Neural crest cell (in vitro differentiated cells): ENCODE measurements at regions not wholly inside any gene's neighbourhood (a gene's known extent, or its start where the extent isn't known, plus 50 kb on each side); places are given as distances from the start of the nearest gene placed in this dataset.
"Not testable (repeated sequence)": the region's sequence is repeated elsewhere in the genome, so short reads cannot be mapped to it uniquely, and the experiment has no call there.

Experiments
- DNase-seq: peaks from one replicate; pipeline ENCODE4 v3.0.0; 2021; ENCODE audit warnings: low read depth, mixed read lengths, low spot score
- H3K27ac Mint-ChIP-seq: one replicate; pipeline ENCODE4 v1.8.0; 2021; ENCODE audit warnings: mild to moderate bottlenecking, mixed read lengths; ENCODE audit not compliant: unreplicated experiment
- H3K27me3 Mint-ChIP-seq: 2 replicates; pipeline ENCODE4 v1.8.0; 2021; ENCODE audit warnings: low read depth, mild to moderate bottlenecking, mixed read lengths
- H3K36me3 Mint-ChIP-seq: 2 replicates; pipeline ENCODE4 v1.8.0; 2021; ENCODE audit warnings: low read depth, mild to moderate bottlenecking, mixed read lengths
- H3K4me1 Mint-ChIP-seq: 2 replicates; pipeline ENCODE4 v1.8.0; 2021; ENCODE audit warnings: mixed read lengths
- H3K4me3 Mint-ChIP-seq: one replicate; pipeline ENCODE4 v1.8.0; 2021; ENCODE audit warnings: mild to moderate bottlenecking, mixed read lengths
- H3K9me3 Mint-ChIP-seq: 2 replicates; pipeline ENCODE4 v1.8.0; 2021; ENCODE audit warnings: mixed read lengths
- TF ChIP-seq, protein P1 (sequence below): fragments of 200-600 bp; sonication (generic); conservative IDR thresholded peaks from 2 replicates; pipeline ENCODE4 v1.5.0; 2021; ENCODE audit warnings: antibody characterized with exemption, mild to moderate bottlenecking

DNA sequence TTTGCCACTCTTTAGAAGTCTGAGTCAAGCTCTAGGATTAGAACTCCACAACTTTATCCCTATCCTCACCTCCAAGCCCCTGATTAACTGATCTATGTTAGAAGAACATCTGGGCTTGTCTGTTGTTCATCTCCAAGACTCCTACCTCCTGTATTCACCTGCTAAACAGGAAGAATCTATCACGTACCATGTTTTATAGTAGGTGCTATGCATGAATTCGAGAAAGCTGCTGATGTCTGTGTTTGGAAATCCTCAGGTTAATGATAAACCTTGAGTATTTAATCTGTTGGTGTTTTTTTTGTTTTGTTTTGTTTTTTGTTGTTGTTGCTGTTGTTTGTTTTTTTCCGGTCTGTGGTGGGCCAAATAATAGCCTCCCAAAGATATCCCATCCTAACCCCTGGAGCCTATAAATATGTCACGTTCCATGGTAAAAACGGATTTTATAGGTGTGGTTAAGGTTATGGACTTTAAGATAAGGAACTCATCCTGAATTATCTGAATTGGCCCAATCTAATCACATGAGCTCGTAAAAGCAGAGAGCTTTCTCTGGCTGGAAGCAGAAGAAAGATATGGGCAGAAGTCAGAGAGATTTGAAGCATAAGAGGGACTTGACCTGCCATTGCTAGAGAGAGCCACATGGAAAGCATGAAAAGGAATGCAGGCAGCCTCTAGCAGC is 101.2 kb upstream of the DUSP21 start:
- H3K27me3 Mint-ChIP-seq, result no peaks in the 10 kb centered on the region
- H3K4me3 Mint-ChIP-seq, result no peak overlapping the region
- TF ChIP-seq, protein P1, sequence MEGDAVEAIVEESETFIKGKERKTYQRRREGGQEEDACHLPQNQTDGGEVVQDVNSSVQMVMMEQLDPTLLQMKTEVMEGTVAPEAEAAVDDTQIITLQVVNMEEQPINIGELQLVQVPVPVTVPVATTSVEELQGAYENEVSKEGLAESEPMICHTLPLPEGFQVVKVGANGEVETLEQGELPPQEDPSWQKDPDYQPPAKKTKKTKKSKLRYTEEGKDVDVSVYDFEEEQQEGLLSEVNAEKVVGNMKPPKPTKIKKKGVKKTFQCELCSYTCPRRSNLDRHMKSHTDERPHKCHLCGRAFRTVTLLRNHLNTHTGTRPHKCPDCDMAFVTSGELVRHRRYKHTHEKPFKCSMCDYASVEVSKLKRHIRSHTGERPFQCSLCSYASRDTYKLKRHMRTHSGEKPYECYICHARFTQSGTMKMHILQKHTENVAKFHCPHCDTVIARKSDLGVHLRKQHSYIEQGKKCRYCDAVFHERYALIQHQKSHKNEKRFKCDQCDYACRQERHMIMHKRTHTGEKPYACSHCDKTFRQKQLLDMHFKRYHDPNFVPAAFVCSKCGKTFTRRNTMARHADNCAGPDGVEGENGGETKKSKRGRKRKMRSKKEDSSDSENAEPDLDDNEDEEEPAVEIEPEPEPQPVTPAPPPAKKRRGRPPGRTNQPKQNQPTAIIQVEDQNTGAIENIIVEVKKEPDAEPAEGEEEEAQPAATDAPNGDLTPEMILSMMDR, result no peak
- no peaks in the 10 kb centered on the region for H3K36me3 Mint-ChIP-seq
- H3K27ac Mint-ChIP-seq, result no peak overlapping the region
- peaks cover 6% of the 10 kb centered on the region for H3K9me3 Mint-ChIP-seq
- DNase-seq, result no peak
- no peaks in the 10 kb centered on the region for H3K4me1 Mint-ChIP-seq

DNA sequence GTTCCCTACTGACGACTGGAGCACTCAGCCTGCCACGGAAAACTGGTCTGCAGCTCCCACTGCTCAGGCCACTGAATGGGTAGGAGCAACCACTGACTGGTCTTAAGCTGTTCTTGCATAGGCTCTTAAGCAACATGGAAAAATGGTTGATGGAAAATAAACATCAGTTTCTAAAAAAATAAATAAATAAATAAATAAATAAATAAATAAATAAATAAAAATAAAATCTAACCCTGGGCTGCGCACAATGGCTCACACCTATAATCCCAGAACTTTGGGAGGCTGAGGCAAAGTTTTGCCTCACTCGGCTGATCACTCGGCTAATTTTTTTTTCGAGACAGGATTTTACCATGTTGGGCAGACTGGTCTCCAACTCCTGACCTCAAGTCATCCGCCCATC is 102.0 kb upstream of the DUSP21 start:
- H3K9me3 Mint-ChIP-seq, DNase-seq, H3K4me3 Mint-ChIP-seq, H3K4me1 Mint-ChIP-seq, H3K27ac Mint-ChIP-seq, H3K27me3 Mint-ChIP-seq, H3K36me3 Mint-ChIP-seq: not testable (repeated sequence)

DNA sequence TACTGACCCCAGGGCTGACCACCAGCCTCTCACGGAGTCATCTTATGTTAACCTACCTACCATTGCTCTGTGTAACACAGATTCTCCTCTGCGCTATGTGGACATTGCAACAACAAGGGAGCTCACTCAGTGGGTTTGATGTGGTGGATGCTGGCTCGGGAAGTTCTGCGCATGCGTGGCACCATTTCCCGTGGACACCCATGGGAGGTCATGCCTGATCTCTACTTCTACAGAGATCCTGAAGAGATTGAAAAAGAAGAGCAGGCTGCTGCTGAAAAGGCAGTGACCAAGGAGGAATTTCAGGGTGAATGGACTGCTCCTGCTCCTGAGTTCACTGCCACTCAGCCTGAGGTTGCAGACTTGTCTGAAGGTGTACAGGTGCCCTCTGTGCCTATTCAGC is 102.4 kb upstream of the DUSP21 start:
- H3K4me3 Mint-ChIP-seq, H3K4me1 Mint-ChIP-seq, H3K27me3 Mint-ChIP-seq, DNase-seq, H3K9me3 Mint-ChIP-seq, H3K27ac Mint-ChIP-seq, H3K36me3 Mint-ChIP-seq: not testable (repeated sequence)

DNA sequence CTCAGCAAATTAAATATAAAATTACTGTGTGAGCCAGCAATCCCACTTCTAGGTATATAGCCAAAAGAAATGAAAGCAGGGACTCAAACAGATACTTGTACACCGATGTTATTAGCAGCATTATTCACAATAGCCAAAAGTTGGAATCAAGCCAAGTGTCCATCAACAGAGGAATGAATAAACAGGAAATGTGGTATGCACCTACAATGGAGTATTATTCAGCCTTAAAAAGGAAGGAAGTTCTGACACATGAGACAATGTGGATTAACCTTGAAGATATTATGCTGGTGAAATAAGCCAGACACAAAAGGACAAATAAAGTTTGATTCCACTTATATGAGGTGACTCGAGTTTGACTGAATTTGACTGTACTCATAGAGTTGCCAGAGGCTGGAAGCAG is 108.3 kb upstream of the DUSP21 start:
- Mint-ChIP-seq H3K4me3 (no peak overlapping the region), H3K27ac (no peak overlapping the region), H3K4me1 (no peaks in the 10 kb centered on the region), H3K27me3 (no peaks in the 10 kb centered on the region), H3K36me3 (no peaks in the 10 kb centered on the region), H3K9me3 (peaks cover 6% of the 10 kb centered on the region)
- TF ChIP-seq, protein P1, result no peak
- DNase-seq, result no peak

DNA sequence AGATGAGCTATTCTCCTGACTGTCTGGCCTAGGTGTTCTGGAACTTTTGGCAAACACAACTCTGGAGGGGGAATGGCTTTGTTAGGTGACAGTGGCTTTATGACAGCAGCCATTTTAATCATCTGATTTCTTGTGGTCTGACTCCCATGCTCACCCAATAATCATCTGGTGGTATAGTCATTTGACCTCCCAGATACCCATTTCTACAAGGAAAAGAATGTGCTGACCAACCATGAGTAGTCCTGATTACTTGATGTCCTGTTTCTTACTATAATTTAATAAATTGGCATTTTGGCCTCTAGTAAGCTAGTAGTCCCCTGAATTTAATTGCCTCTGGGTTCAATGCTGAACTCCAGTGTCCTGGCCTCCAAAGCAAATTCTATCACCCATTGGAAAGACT is 109.9 kb upstream of the DUSP21 start:
- H3K4me3 Mint-ChIP-seq, result no peak overlapping the region
- no peaks in the 10 kb centered on the region for H3K4me1 Mint-ChIP-seq
- no peak overlapping the region for H3K27ac Mint-ChIP-seq
- no peaks in the 10 kb centered on the region for H3K36me3 Mint-ChIP-seq
- peaks cover under 1% of the 10 kb centered on the region for H3K9me3 Mint-ChIP-seq
- no peaks in the 10 kb centered on the region for H3K27me3 Mint-ChIP-seq
- DNase-seq, result no peak
- TF ChIP-seq, protein P1, result no peak

DNA sequence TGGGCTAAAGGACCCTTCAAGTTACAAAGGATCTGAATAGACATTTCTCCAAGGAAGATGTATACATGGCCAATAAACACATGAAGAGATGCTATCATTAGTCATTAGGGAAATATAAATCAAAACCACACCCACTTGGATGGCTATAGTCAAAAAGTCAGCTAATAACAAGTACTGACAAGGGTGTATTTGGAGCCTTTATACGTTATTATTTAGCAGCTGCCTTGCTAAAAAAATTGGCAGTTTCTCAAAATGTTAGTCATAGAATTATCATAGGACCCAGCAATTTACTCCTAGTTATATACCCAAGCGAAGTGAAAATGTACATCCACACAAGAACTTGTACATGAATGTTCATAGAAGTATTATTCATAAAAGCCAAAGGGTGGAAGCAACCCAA is 112.7 kb upstream of the DUSP21 start:
- no peak overlapping the region for H3K27ac Mint-ChIP-seq
- TF ChIP-seq, protein P1, result no peak
- no peaks in the 10 kb centered on the region for H3K27me3 Mint-ChIP-seq
- DNase-seq, result no peak
- H3K36me3 Mint-ChIP-seq, result no peaks in the 10 kb centered on the region
- H3K4me3 Mint-ChIP-seq, result no peak overlapping the region
- H3K4me1 Mint-ChIP-seq, result no peaks in the 10 kb centered on the region
- H3K9me3 Mint-ChIP-seq, result no peaks in the 10 kb centered on the region

DNA sequence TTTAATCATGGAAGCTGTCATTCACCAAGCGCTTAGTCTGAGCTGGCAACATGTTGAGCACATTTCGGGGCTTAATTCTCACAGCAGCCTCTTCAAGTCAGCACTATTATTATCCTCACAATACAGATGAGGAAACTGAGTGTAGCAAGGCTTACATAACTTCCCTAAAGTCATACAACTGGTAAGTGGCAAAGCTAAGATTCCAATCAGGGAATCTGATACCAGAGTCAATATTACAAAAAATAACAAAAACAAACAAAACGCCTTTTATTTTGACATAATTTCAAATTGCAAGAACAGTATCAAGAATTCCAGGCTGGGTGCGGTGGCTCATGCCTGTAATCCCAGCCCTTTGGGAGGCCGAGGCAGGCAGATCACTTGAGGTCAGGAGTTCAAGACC is 120.4 kb upstream of the DUSP21 start:
- no peaks in the 10 kb centered on the region for H3K27me3 Mint-ChIP-seq
- no peak overlapping the region for H3K4me3 Mint-ChIP-seq
- H3K36me3 Mint-ChIP-seq, result no peaks in the 10 kb centered on the region
- no peaks in the 10 kb centered on the region for H3K4me1 Mint-ChIP-seq
- TF ChIP-seq, protein P1, result no peak
- DNase-seq, result no peak
- no peak overlapping the region for H3K27ac Mint-ChIP-seq
- peaks cover 12% of the 10 kb centered on the region for H3K9me3 Mint-ChIP-seq
